ENCODE measurements at regions not wholly inside any gene's neighbourhood (a gene's known extent, or its start where the extent isn't known, plus 50 kb on each side); places are given as distances from the start of the nearest gene placed in this dataset.

- H3K4me3 ChIP-seq, result no peak overlapping the region
- H3K36me3 ChIP-seq (ENCODE audit: insufficient read depth, low read length), result no peaks in the 10 kb centered on the region
- H3K27ac ChIP-seq, result no peak overlapping the region
- no peak overlapping the region for H3K9ac ChIP-seq (ENCODE audit: insufficient read length)
- TF ChIP-seq POLR2AphosphoS5 (IDR thresholded peaks at IDR 0.05; ENCODE audit: borderline replicate concordance, low read depth, low read length) (no peak), FOXP2 (optimal IDR thresholded peaks at IDR 0.05; ENCODE audit: control extremely low read depth, extremely low read length, insufficient read depth) (no peak), EZH2 (IDR thresholded peaks at IDR 0.05) (no peak)
- DNase-seq (ENCODE audit: low read depth, low spot score), result no peak
- no peaks in the 10 kb centered on the region for H3K9me3 ChIP-seq (ENCODE audit: low read depth, low read length)
Measured at GRCh38 chr15:79526376-79526775, 94.2 kb downstream of the MINAR1 start.

- DNase-seq (ENCODE audit: low read depth, low spot score), result no peak
- Histone ChIP-seq H3K9me3 (ENCODE audit: low read depth, low read length) (no peaks in the 10 kb centered on the region), H3K36me3 (ENCODE audit: insufficient read depth, low read length) (no peaks in the 10 kb centered on the region), H3K9ac (ENCODE audit: insufficient read length) (no peak overlapping the region), H3K4me3 (no peak overlapping the region), H3K27ac (no peak overlapping the region)
- TF ChIP-seq FOXP2 (optimal IDR thresholded peaks at IDR 0.05; ENCODE audit: control extremely low read depth, extremely low read length, insufficient read depth), result no peak
- no peak for TF ChIP-seq POLR2AphosphoS5 (IDR thresholded peaks at IDR 0.05; ENCODE audit: borderline replicate concordance, low read depth, low read length)
- TF ChIP-seq EZH2 (IDR thresholded peaks at IDR 0.05), result no peak
Measured at GRCh38 chr15:79527821-79528220, 95.7 kb downstream of the MINAR1 start.

GRCh38 chr15:79529157-79529785 is 97.1 kb downstream of the MINAR1 start:
- no peak overlapping the region for H3K27ac ChIP-seq
- no peak overlapping the region for H3K9ac ChIP-seq (ENCODE audit: insufficient read length)
- H3K9me3 ChIP-seq (ENCODE audit: low read depth, low read length), result no peaks in the 10 kb centered on the region
- no peaks in the 10 kb centered on the region for H3K36me3 ChIP-seq (ENCODE audit: insufficient read depth, low read length)
- TF ChIP-seq EZH2 (IDR thresholded peaks at IDR 0.05), result no peak
- no peak for TF ChIP-seq FOXP2 (optimal IDR thresholded peaks at IDR 0.05; ENCODE audit: control extremely low read depth, extremely low read length, insufficient read depth)
- no peak for TF ChIP-seq POLR2AphosphoS5 (IDR thresholded peaks at IDR 0.05; ENCODE audit: borderline replicate concordance, low read depth, low read length)
- no peak overlapping the region for H3K4me3 ChIP-seq
- DNase-seq (ENCODE audit: low read depth, low spot score), result no peak

GRCh38 chr15:79535536-79535935 is 103.4 kb downstream of the MINAR1 start:
- no peak overlapping the region for H3K27ac ChIP-seq
- no peak for DNase-seq (ENCODE audit: low read depth, low spot score)
- H3K4me3 ChIP-seq, result no peak overlapping the region
- H3K36me3 ChIP-seq (ENCODE audit: insufficient read depth, low read length), result no peaks in the 10 kb centered on the region
- no peak for TF ChIP-seq EZH2 (IDR thresholded peaks at IDR 0.05)
- TF ChIP-seq FOXP2 (optimal IDR thresholded peaks at IDR 0.05; ENCODE audit: control extremely low read depth, extremely low read length, insufficient read depth), result no peak
- TF ChIP-seq POLR2AphosphoS5 (IDR thresholded peaks at IDR 0.05; ENCODE audit: borderline replicate concordance, low read depth, low read length), result no peak
- H3K9me3 ChIP-seq (ENCODE audit: low read depth, low read length), result no peaks in the 10 kb centered on the region
- H3K9ac ChIP-seq (ENCODE audit: insufficient read length), result no peak overlapping the region

GRCh38 chr15:79538527-79538926 is 106.4 kb downstream of the MINAR1 start:
- Histone ChIP-seq H3K27ac (no peak overlapping the region), H3K9me3 (ENCODE audit: low read depth, low read length) (no peaks in the 10 kb centered on the region), H3K9ac (ENCODE audit: insufficient read length) (no peak overlapping the region), H3K4me3 (no peak overlapping the region), H3K36me3 (ENCODE audit: insufficient read depth, low read length) (no peaks in the 10 kb centered on the region)
- TF ChIP-seq FOXP2 (optimal IDR thresholded peaks at IDR 0.05; ENCODE audit: control extremely low read depth, extremely low read length, insufficient read depth) (no peak), POLR2AphosphoS5 (IDR thresholded peaks at IDR 0.05; ENCODE audit: borderline replicate concordance, low read depth, low read length) (no peak), EZH2 (IDR thresholded peaks at IDR 0.05) (no peak)
- DNase-seq (ENCODE audit: low read depth, low spot score), result no peak

GRCh38 chr15:79539401-79539800 is 107.3 kb downstream of the MINAR1 start:
- no peak for DNase-seq (ENCODE audit: low read depth, low spot score)
- no peak for TF ChIP-seq FOXP2 (optimal IDR thresholded peaks at IDR 0.05; ENCODE audit: control extremely low read depth, extremely low read length, insufficient read depth)
- no peak for TF ChIP-seq EZH2 (IDR thresholded peaks at IDR 0.05)
- no peak for TF ChIP-seq POLR2AphosphoS5 (IDR thresholded peaks at IDR 0.05; ENCODE audit: borderline replicate concordance, low read depth, low read length)
- H3K4me3 ChIP-seq, result no peak overlapping the region

GRCh38 chr15:79540551-79540950 is 108.4 kb downstream of the MINAR1 start:
- Histone ChIP-seq H3K27ac (no peak overlapping the region), H3K4me3 (no peak overlapping the region), H3K9ac (ENCODE audit: insufficient read length) (no peak overlapping the region), H3K36me3 (ENCODE audit: insufficient read depth, low read length) (no peaks in the 10 kb centered on the region), H3K9me3 (ENCODE audit: low read depth, low read length) (no peaks in the 10 kb centered on the region)
- no peak for DNase-seq (ENCODE audit: low read depth, low spot score)
- no peak for TF ChIP-seq FOXP2 (optimal IDR thresholded peaks at IDR 0.05; ENCODE audit: control extremely low read depth, extremely low read length, insufficient read depth)
- no peak for TF ChIP-seq POLR2AphosphoS5 (IDR thresholded peaks at IDR 0.05; ENCODE audit: borderline replicate concordance, low read depth, low read length)
- no peak for TF ChIP-seq EZH2 (IDR thresholded peaks at IDR 0.05)

More at GRCh38 chr15:79539401-79539800, 107.3 kb downstream of the MINAR1 start:
- H3K9ac ChIP-seq (ENCODE audit: insufficient read length), result no peak overlapping the region
- no peaks in the 10 kb centered on the region for H3K9me3 ChIP-seq (ENCODE audit: low read depth, low read length)
- no peaks in the 10 kb centered on the region for H3K36me3 ChIP-seq (ENCODE audit: insufficient read depth, low read length)
- H3K27ac ChIP-seq, result no peak overlapping the region

- H3K27ac ChIP-seq, result no peak overlapping the region
- H3K4me3 ChIP-seq, result no peak overlapping the region
- no peak for DNase-seq (ENCODE audit: low read depth, low spot score)
Measured at GRCh38 chr15:79541196-79541595, 109.1 kb downstream of the MINAR1 start.

GRCh38 chr15:79543097-79543496 is 111.0 kb downstream of the MINAR1 start:
- Histone ChIP-seq H3K9me3 (ENCODE audit: low read depth, low read length) (no peaks in the 10 kb centered on the region), H3K27ac (no peak overlapping the region), H3K36me3 (ENCODE audit: insufficient read depth, low read length) (no peaks in the 10 kb centered on the region), H3K9ac (ENCODE audit: insufficient read length) (no peak overlapping the region), H3K4me3 (no peak overlapping the region)
- DNase-seq (ENCODE audit: low read depth, low spot score), result no peak
- TF ChIP-seq EZH2 (IDR thresholded peaks at IDR 0.05), result no peak
- no peak for TF ChIP-seq POLR2AphosphoS5 (IDR thresholded peaks at IDR 0.05; ENCODE audit: borderline replicate concordance, low read depth, low read length)
- TF ChIP-seq FOXP2 (optimal IDR thresholded peaks at IDR 0.05; ENCODE audit: control extremely low read depth, extremely low read length, insufficient read depth), result no peak

More at GRCh38 chr15:79541196-79541595, 109.1 kb downstream of the MINAR1 start:
- TF ChIP-seq FOXP2 (optimal IDR thresholded peaks at IDR 0.05; ENCODE audit: control extremely low read depth, extremely low read length, insufficient read depth) (no peak), EZH2 (IDR thresholded peaks at IDR 0.05) (no peak), POLR2AphosphoS5 (IDR thresholded peaks at IDR 0.05; ENCODE audit: borderline replicate concordance, low read depth, low read length) (no peak)
- H3K36me3 ChIP-seq (ENCODE audit: insufficient read depth, low read length), result no peaks in the 10 kb centered on the region
- no peak overlapping the region for H3K9ac ChIP-seq (ENCODE audit: insufficient read length)
- H3K9me3 ChIP-seq (ENCODE audit: low read depth, low read length), result no peaks in the 10 kb centered on the region

Data from SK-N-MC (cell line).